Breast epithelium (tissue), 3 donors: ENCODE measurements at regions not wholly inside any gene's neighbourhood (a gene's known extent, or its start where the extent isn't known, plus 50 kb on each side); places are given as distances from the start of the nearest gene placed in this dataset.

ENCODE experiments used
- POLR2A ChIP-seq: fragments of 450-650 bp; IDR thresholded peaks from one replicate; pipeline ENCODE4 v1.6.1; 2016; ENCODE audit warnings: antibody characterized with exemption, mild to moderate bottlenecking, moderate library complexity
- POLR2AphosphoS5 ChIP-seq, 3 donors: sonication (generic); formaldehyde crosslinking; IDR thresholded peaks; one replicate each; pipeline ENCODE4 v1.6.1; 2017; ENCODE audit warnings: antibody characterized with exemption in 3 of 3
- TF ChIP-seq, protein P1 (sequence below), 3 donors: fragments of 450-650 bp; IDR thresholded peaks; one replicate each; pipeline ENCODE4 v1.5.1; 2016 to 2017; ENCODE audit warnings: antibody characterized with exemption in 3 of 3, mild to moderate bottlenecking in 3 of 3, moderate library complexity in 3 of 3

GRCh38 chr2:142734231-142734630, 143.2 kb upstream of the KYNU start:
- no peak for TF ChIP-seq POLR2A
- TF ChIP-seq, protein P1, sequence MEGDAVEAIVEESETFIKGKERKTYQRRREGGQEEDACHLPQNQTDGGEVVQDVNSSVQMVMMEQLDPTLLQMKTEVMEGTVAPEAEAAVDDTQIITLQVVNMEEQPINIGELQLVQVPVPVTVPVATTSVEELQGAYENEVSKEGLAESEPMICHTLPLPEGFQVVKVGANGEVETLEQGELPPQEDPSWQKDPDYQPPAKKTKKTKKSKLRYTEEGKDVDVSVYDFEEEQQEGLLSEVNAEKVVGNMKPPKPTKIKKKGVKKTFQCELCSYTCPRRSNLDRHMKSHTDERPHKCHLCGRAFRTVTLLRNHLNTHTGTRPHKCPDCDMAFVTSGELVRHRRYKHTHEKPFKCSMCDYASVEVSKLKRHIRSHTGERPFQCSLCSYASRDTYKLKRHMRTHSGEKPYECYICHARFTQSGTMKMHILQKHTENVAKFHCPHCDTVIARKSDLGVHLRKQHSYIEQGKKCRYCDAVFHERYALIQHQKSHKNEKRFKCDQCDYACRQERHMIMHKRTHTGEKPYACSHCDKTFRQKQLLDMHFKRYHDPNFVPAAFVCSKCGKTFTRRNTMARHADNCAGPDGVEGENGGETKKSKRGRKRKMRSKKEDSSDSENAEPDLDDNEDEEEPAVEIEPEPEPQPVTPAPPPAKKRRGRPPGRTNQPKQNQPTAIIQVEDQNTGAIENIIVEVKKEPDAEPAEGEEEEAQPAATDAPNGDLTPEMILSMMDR (IDR thresholded peaks at IDR 0.05) = no peak
- no peak for TF ChIP-seq POLR2AphosphoS5 (IDR thresholded peaks at IDR 0.05)
